GM18505 (cell line): ENCODE measurements at regions not wholly inside any gene's neighbourhood (a gene's known extent, or its start where the extent isn't known, plus 50 kb on each side); places are given as distances from the start of the nearest gene placed in this dataset.

Experiments
- ATAC-seq: cut with Tn5 transposase; IDR thresholded peaks from one replicate; pipeline ENCODE4 v1.9.1; 2021; ENCODE audit not compliant: unreplicated experiment
- POLR2A ChIP-seq: IDR thresholded peaks from 4 replicates; pipeline ENCODE4 v1.6.1; 2011; ENCODE audit warnings: borderline replicate concordance; ENCODE audit not compliant: insufficient read depth, insufficient read length; ENCODE audit errors: extremely low read depth

- no peak for TF ChIP-seq POLR2A
- ATAC-seq, result no peak
These were observed 109.7 kb upstream of the CPEB2 start for GRCh38 chr4:14892563-14892962.

GRCh38 chr4:14893713-14894112, 108.6 kb upstream of the CPEB2 start:
- no peak for TF ChIP-seq POLR2A
- no peak for ATAC-seq

GRCh38 chr4:14894392-14895292, 107.6 kb upstream of the CPEB2 start:
- no peak for ATAC-seq
- no peak for TF ChIP-seq POLR2A

- no peak for TF ChIP-seq POLR2A
- no peak for ATAC-seq
These were observed 105.6 kb upstream of the CPEB2 start for GRCh38 chr4:14896656-14897175.

DNA sequence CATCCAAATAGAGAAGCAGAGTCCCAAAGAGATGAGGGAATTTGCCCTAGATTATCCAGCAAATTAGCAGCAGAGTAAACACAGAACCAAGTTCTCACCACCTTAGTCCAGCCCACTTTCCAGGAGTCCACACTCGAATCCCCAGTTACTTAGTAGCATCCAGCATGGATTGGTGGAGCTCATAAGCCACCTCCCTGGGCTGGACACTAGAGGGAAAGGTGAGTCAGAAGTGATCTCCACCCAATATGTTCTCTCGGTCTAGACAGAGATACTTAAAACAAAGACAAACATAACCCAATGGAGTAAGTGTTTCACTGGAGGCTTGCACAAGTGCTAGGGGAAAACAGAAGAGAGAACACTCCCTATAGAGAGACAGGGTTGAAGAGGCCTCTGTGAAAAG, 105.1 kb upstream of the CPEB2 start:
- no peak for ATAC-seq
- no peak for TF ChIP-seq POLR2A

- no peak for TF ChIP-seq POLR2A
- ATAC-seq, result no peak
These were observed 103.3 kb upstream of the CPEB2 start for GRCh38 chr4:14898989-14899388.

GRCh38 chr4:14902342-14902741, 99.9 kb upstream of the CPEB2 start:
- no peak for ATAC-seq
- TF ChIP-seq POLR2A, result no peak

GRCh38 chr4:14903321-14903720, 99.0 kb upstream of the CPEB2 start:
- TF ChIP-seq POLR2A, result no peak
- ATAC-seq, result no peak

GRCh38 chr4:14906805-14907204, 95.5 kb upstream of the CPEB2 start:
- ATAC-seq, result no peak
- no peak for TF ChIP-seq POLR2A

- TF ChIP-seq POLR2A, result no peak
- no peak for ATAC-seq
These were observed 93.6 kb upstream of the CPEB2 start for GRCh38 chr4:14908635-14909034.

GRCh38 chr4:14910411-14910810, 91.9 kb upstream of the CPEB2 start:
- TF ChIP-seq POLR2A, result no peak
- no peak for ATAC-seq

DNA sequence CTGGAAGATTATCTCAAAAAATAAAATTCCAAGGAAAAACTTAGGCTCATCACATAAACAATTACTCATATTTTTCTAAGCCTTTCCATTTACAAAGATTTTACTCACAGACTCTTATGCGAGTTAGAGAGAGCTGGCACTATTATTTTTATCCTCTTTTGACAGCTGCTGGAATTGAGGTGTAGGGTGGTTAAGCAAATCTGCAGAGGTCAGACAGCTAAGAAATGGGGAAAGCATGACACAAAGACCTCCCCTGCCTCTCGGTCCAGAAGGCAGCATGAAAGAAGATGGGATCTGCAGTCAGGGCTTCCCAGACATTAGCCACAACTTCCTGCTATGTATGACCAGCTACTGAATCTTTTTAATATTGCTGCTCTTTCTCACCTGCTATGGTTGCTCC, 89.9 kb upstream of the CPEB2 start:
- TF ChIP-seq POLR2A, result no peak
- no peak for ATAC-seq

DNA sequence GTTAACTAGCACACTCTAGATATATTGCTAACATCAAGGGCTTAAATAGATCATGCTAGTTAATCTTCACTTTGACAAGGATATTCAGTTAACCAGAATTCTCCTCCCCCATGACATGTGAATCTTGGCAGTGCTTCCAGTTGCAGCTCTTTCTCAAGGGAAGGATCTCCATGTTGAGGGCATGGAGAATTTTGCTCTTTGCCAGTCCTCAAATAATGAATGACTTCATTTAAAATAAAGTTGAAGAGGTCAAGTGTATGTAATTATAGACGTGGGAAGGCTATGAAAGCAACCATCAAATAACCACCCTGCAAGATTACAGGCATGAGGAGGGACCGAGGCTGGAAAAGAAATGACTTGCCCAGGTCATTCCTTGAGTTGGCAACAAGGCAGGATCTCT, 87.3 kb upstream of the CPEB2 start:
- TF ChIP-seq POLR2A, result no peak
- ATAC-seq, result no peak

- no peak for TF ChIP-seq POLR2A
- no peak for ATAC-seq
These were observed 85.6 kb upstream of the CPEB2 start for GRCh38 chr4:14916554-14917297.
